ENCODE measurements at regions not wholly inside any gene's neighbourhood (a gene's known extent, or its start where the extent isn't known, plus 50 kb on each side); places are given as distances from the start of the nearest gene placed in this dataset.

DNA sequence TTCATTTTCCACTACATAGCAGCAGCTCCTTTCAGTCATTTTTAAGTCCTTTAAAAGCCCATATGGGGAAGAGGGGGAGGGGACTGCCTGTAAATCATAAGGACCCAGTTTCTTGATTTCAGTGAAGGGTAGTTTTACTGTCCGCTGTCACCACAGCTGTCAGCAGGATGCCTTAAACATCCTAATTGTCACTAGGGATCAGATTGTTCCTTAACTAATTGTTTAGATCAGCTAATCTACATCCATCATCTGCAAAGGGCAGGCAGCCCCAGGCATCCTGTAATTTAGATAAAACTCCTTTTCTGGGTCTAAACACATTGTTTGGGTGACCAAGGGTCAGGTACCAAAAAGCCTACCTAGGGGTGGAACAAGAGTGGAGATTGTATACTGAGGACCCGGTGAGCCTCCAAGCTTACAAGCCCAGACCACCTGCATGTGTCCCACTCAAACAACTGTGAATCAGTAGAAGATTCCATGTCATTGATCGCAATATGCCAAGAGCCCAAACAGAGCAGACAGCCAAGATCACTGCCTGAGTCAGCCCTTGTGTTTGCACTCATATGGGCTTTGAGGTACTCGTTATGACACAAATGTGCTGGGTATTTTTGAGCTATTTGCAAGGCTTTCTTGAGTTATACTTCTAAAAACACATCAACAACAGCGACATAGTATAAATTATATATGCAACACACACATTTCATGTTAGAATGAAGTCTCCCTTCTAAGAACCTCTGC is 198.7 kb upstream of the CEP162 start:
- TF ChIP-seq POLR2A (IDR thresholded peaks at IDR 0.05; ENCODE audit: low read depth, low read length): no peak
- no peak for TF ChIP-seq POLR2AphosphoS5 (IDR thresholded peaks at IDR 0.05; ENCODE audit: low read depth, low read length)
